Karpas-422 (cell line): ENCODE measurements at regions not wholly inside any gene's neighbourhood (a gene's known extent, or its start where the extent isn't known, plus 50 kb on each side); places are given as distances from the start of the nearest gene placed in this dataset.
A peak's percentile ranks its signal among the peaks of the same experiment; 100 is the strongest.

Source experiments
- DNase-seq: peaks from one replicate; pipeline ENCODE4 v3.0.0-alpha.2; 2015
- H2AFZ ChIP-seq: fragments of 200-600 bp; sonication (generic); 2 replicates; pipeline ENCODE4 v1.6.1; 2014; ENCODE audit warnings: antibody characterized with exemption, low read length, mixed read lengths
- H3K27ac ChIP-seq: fragments of 200-600 bp; sonication (generic); 2 replicates; pipeline ENCODE4 v1.5.1; 2014; ENCODE audit warnings: mild to moderate bottlenecking, low read length, moderate library complexity
- H3K27me3 ChIP-seq: fragments of 200-600 bp; sonication (generic); 2 replicates; pipeline ENCODE4 v1.6.1; 2014; ENCODE audit warnings: low read length, mixed read lengths
- H3K36me3 ChIP-seq: fragments of 200-600 bp; sonication (generic); 2 replicates; pipeline ENCODE4 v1.6.1; 2014; ENCODE audit warnings: low read length, mixed read lengths; ENCODE audit not compliant: insufficient read depth
- H3K4me1 ChIP-seq: fragments of 200-600 bp; sonication (generic); 2 replicates; pipeline ENCODE4 v1.6.1; 2014; ENCODE audit warnings: mild to moderate bottlenecking, low read length, mixed read lengths
- H3K4me2 ChIP-seq: fragments of 200-600 bp; sonication (generic); 2 replicates; pipeline ENCODE4 v1.6.1; 2014; ENCODE audit warnings: low read length, low read depth, mild to moderate bottlenecking; ENCODE audit not compliant: poor library complexity, severe bottlenecking
- H3K4me3 ChIP-seq: fragments of 200-600 bp; sonication (generic); 2 replicates; pipeline ENCODE4 v1.5.1; 2014; ENCODE audit warnings: mild to moderate bottlenecking, antibody characterized with exemption, low read length, mixed read lengths
- H3K79me2 ChIP-seq: fragments of 200-600 bp; sonication (generic); 2 replicates; pipeline ENCODE4 v1.6.1; 2014; ENCODE audit warnings: mild to moderate bottlenecking, low read length, mixed read lengths
- H3K9ac ChIP-seq: fragments of 200-600 bp; sonication (generic); 2 replicates; pipeline ENCODE4 v1.6.0; 2014; ENCODE audit warnings: low read length
- H3K9me2 ChIP-seq: fragments of 200-600 bp; sonication (generic), shearing (Covaris generic); replicated peaks from 2 replicates; pipeline ENCODE4 v1.6.0; 2014; ENCODE audit warnings: mild to moderate bottlenecking, low read length, moderate library complexity; ENCODE audit not compliant: insufficient read depth
- H3K9me3 ChIP-seq: fragments of 300-700, 200-600 bp; sonication (generic); 2 replicates; pipeline ENCODE4 v1.6.1; 2014; ENCODE audit warnings: low read length, mixed read lengths
- H4K20me1 ChIP-seq: fragments of 200-600 bp; sonication (generic); 2 replicates; pipeline ENCODE4 v1.6.1; 2014; ENCODE audit warnings: mild to moderate bottlenecking, antibody characterized with exemption, low read length, low read depth; ENCODE audit not compliant: insufficient read depth

- Histone ChIP-seq H3K4me3 (no peak overlapping the region), H3K27ac (no peak overlapping the region)
These were observed 233.1 kb upstream of the HES1 start for GRCh38 chr3:193902607-193903511.

GRCh38 chr3:193903512-193903817 is 232.5 kb upstream of the HES1 start:
- H3K4me3 ChIP-seq: no peak overlapping the region
- H3K4me1 ChIP-seq: peaks cover 17% of the 10 kb centered on the region
- no peak for DNase-seq
- no peaks in the 10 kb centered on the region for H3K9me2 ChIP-seq
- H4K20me1 ChIP-seq: no peaks in the 10 kb centered on the region
- no peaks in the 10 kb centered on the region for H3K79me2 ChIP-seq
- peaks cover 4% of the 10 kb centered on the region; the same call in 1 of the 2 replicates for H3K9me3 ChIP-seq
- no peak overlapping the region for H3K27ac ChIP-seq
- H3K9ac ChIP-seq: no peak overlapping the region
- no peaks in the 10 kb centered on the region for H3K36me3 ChIP-seq
- no peak overlapping the region for H2AFZ ChIP-seq
- H3K27me3 ChIP-seq: peaks cover 7% of the 10 kb centered on the region; the same call in 1 of the 2 replicates
- no peak overlapping the region for H3K4me2 ChIP-seq

More at GRCh38 chr3:193902607-193903511, 233.1 kb upstream of the HES1 start:
- H3K9me3 ChIP-seq: peaks cover 3% of the 10 kb centered on the region; the same call in 1 of the 2 replicates
- H2AFZ ChIP-seq: no peak overlapping the region
- H3K4me2 ChIP-seq: no peak overlapping the region
- H3K4me1 ChIP-seq: peaks cover 17% of the 10 kb centered on the region
- no peaks in the 10 kb centered on the region for H3K36me3 ChIP-seq
- no peaks in the 10 kb centered on the region for H3K79me2 ChIP-seq
- no peak for DNase-seq
- H3K27me3 ChIP-seq: peaks cover 6% of the 10 kb centered on the region; the same call in 1 of the 2 replicates
- H3K9me2 ChIP-seq: no peaks in the 10 kb centered on the region
- no peaks in the 10 kb centered on the region for H4K20me1 ChIP-seq
- no peak overlapping the region for H3K9ac ChIP-seq

GRCh38 chr3:193903966-193904365 is 232.0 kb upstream of the HES1 start:
- H3K9me3 ChIP-seq: peaks cover 4% of the 10 kb centered on the region; the same call in 1 of the 2 replicates
- no peaks in the 10 kb centered on the region for H3K9me2 ChIP-seq
- no peak overlapping the region for H3K4me3 ChIP-seq
- H2AFZ ChIP-seq: no peak overlapping the region
- peak; percentile 70 for DNase-seq
- H3K27ac ChIP-seq: no peak overlapping the region
- H3K79me2 ChIP-seq: no peaks in the 10 kb centered on the region
- H3K4me2 ChIP-seq: no peak overlapping the region
- peaks cover 17% of the 10 kb centered on the region for H3K4me1 ChIP-seq
- H4K20me1 ChIP-seq: no peaks in the 10 kb centered on the region
- H3K36me3 ChIP-seq: no peaks in the 10 kb centered on the region; the same call in 1 of the 2 replicates
- H3K27me3 ChIP-seq: peaks cover 7% of the 10 kb centered on the region; the same call in 1 of the 2 replicates
- no peak overlapping the region for H3K9ac ChIP-seq

- Histone ChIP-seq H3K9ac (no peak overlapping the region), H4K20me1 (no peaks in the 10 kb centered on the region), H3K4me2 (no peak overlapping the region), H3K4me1 (peaks cover 34% of the 10 kb centered on the region), H3K27ac (no peak overlapping the region), H2AFZ (no peak overlapping the region), H3K9me3 (peaks cover 4% of the 10 kb centered on the region; the same call in 1 of the 2 replicates), H3K4me3 (no peak overlapping the region), H3K27me3 (peaks cover 4% of the 10 kb centered on the region; the same call in 1 of the 2 replicates), H3K79me2 (no peaks in the 10 kb centered on the region), H3K36me3 (no peaks in the 10 kb centered on the region; the same call in 1 of the 2 replicates), H3K9me2 (no peaks in the 10 kb centered on the region)
- no peak for DNase-seq
These were observed 230.2 kb upstream of the HES1 start for GRCh38 chr3:193905541-193906396.

GRCh38 chr3:193906849-193907410 is 229.0 kb upstream of the HES1 start:
- peaks cover 4% of the 10 kb centered on the region; the same call in 1 of the 2 replicates for H3K27me3 ChIP-seq
- H4K20me1 ChIP-seq: no peaks in the 10 kb centered on the region
- no peak for DNase-seq
- peaks cover 4% of the 10 kb centered on the region; the same call in 1 of the 2 replicates for H3K9me3 ChIP-seq
- no peak overlapping the region for H3K9ac ChIP-seq
- no peaks in the 10 kb centered on the region; the same call in 1 of the 2 replicates for H3K36me3 ChIP-seq
- no peaks in the 10 kb centered on the region for H3K79me2 ChIP-seq
- H3K4me2 ChIP-seq: no peak overlapping the region
- no peaks in the 10 kb centered on the region for H3K9me2 ChIP-seq
- H3K4me1 ChIP-seq: peaks cover 46% of the 10 kb centered on the region
- no peak overlapping the region for H3K4me3 ChIP-seq
- no peak overlapping the region for H3K27ac ChIP-seq
- H2AFZ ChIP-seq: no peak overlapping the region

- peaks cover 47% of the 10 kb centered on the region for H3K4me1 ChIP-seq
- H3K27ac ChIP-seq: no peak overlapping the region
- peaks cover 4% of the 10 kb centered on the region; the same call in 1 of the 2 replicates for H3K27me3 ChIP-seq
- H2AFZ ChIP-seq: no peak overlapping the region
- no peak overlapping the region for H3K9ac ChIP-seq
- H3K9me2 ChIP-seq: no peaks in the 10 kb centered on the region
- no peaks in the 10 kb centered on the region; the same call in 1 of the 2 replicates for H3K36me3 ChIP-seq
- no peaks in the 10 kb centered on the region for H4K20me1 ChIP-seq
- no peak for DNase-seq
- no peak overlapping the region for H3K4me2 ChIP-seq
- no peaks in the 10 kb centered on the region for H3K79me2 ChIP-seq
- no peak overlapping the region for H3K4me3 ChIP-seq
- H3K9me3 ChIP-seq: peaks cover 4% of the 10 kb centered on the region; the same call in 1 of the 2 replicates
These were observed 227.7 kb upstream of the HES1 start for GRCh38 chr3:193908181-193908744.

GRCh38 chr3:193909387-193909786 is 226.6 kb upstream of the HES1 start:
- H3K79me2 ChIP-seq: no peaks in the 10 kb centered on the region
- H3K27ac ChIP-seq: no peak overlapping the region
- H3K9me3 ChIP-seq: peaks cover 4% of the 10 kb centered on the region; the same call in 1 of the 2 replicates
- H3K4me3 ChIP-seq: no peak overlapping the region
- no peak for DNase-seq
- no peaks in the 10 kb centered on the region for H4K20me1 ChIP-seq
- no peak overlapping the region for H2AFZ ChIP-seq
- no peaks in the 10 kb centered on the region for H3K9me2 ChIP-seq
- H3K9ac ChIP-seq: no peak overlapping the region
- peaks cover 35% of the 10 kb centered on the region for H3K4me1 ChIP-seq
- no peaks in the 10 kb centered on the region; the same call in 1 of the 2 replicates for H3K36me3 ChIP-seq
- H3K4me2 ChIP-seq: no peak overlapping the region
- H3K27me3 ChIP-seq: peaks cover 4% of the 10 kb centered on the region; the same call in 1 of the 2 replicates
